Thyroid gland (tissue), 4 donors: ENCODE measurements at regions not wholly inside any gene's neighbourhood (a gene's known extent, or its start where the extent isn't known, plus 50 kb on each side); places are given as distances from the start of the nearest gene placed in this dataset.

Source experiments
- CTCF ChIP-seq, 6 experiments: fragments of 200-600 bp in 3 of 6; fragments of 450-650 bp in 3 of 6; sonication (generic) in 3 of 6; IDR thresholded peaks; one replicate each; pipeline ENCODE4 v1.5.1; 2016 to 2019; ENCODE audit warnings: antibody characterized with exemption in 6 of 6, mild to moderate bottlenecking in 2 of 6, inconsistent platforms in 1 of 6, moderate library complexity in 1 of 6
- POLR2A ChIP-seq, 2 donors: fragments of 450-650 bp; IDR thresholded peaks; one replicate each; pipeline ENCODE4 v1.6.1; 2017; ENCODE audit warnings: antibody characterized with exemption in 2 of 2, mild to moderate bottlenecking in 2 of 2, moderate library complexity in 1 of 2

- TF ChIP-seq CTCF (IDR thresholded peaks at IDR 0.05): no peak
- TF ChIP-seq POLR2A (IDR thresholded peaks at IDR 0.05): no peak
Observed at GRCh38 chr3:75978686-75979085, 193.3 kb upstream of the ZNF717 start.
